ENCODE measurements at regions not wholly inside any gene's neighbourhood (a gene's known extent, or its start where the extent isn't known, plus 50 kb on each side); places are given as distances from the start of the nearest gene placed in this dataset.

- POLR2A ChIA-PET: no interaction called here
- TF ChIP-seq ZNF548 (tag by site-specific recombination; IDR thresholded peaks at IDR 0.05): no peak
- TF ChIP-seq ZSCAN23 (tag by site-specific recombination; IDR thresholded peaks at IDR 0.05): no peak
- no peak for TF ChIP-seq ZNF449 (tag by site-specific recombination; IDR thresholded peaks at IDR 0.05)
- no peak for TF ChIP-seq ZNF335 (tag by site-specific recombination; conservative IDR thresholded peaks at IDR 0.05)
- no peak for TF ChIP-seq ZNF518A (tag by site-specific recombination; conservative IDR thresholded peaks at IDR 0.05; ENCODE audit: low read depth)
- no peak for TF ChIP-seq ZNF558 (tag by site-specific recombination; IDR thresholded peaks at IDR 0.05)
- no peak for TF ChIP-seq ZNF221 (tag by site-specific recombination; IDR thresholded peaks at IDR 0.05; ENCODE audit: borderline replicate concordance)
- no peak for TF ChIP-seq ZNF48 (tag by site-specific recombination; IDR thresholded peaks at IDR 0.05)
- no peak for TF ChIP-seq YY1 (tag by site-specific recombination; IDR thresholded peaks at IDR 0.05)
- TF ChIP-seq ZNF140 (tag by site-specific recombination; IDR thresholded peaks at IDR 0.05): no peak
- TF ChIP-seq ZNF704 (tag by site-specific recombination; IDR thresholded peaks at IDR 0.05): no peak
- Histone ChIP-seq H3K4me3 (ENCODE audit: low read depth, low read length) (no peak overlapping the region), H3K9me3 (ENCODE audit: control insufficient read depth, insufficient read depth, low read depth, low read length) (no peaks in the 10 kb centered on the region), H3K36me3 (ENCODE audit: control insufficient read depth in 2 of 2, insufficient read depth in 1 of 2, low read length in 2 of 2) (no peaks in the 10 kb centered on the region), H3K4me1 (ENCODE audit: control insufficient read depth, insufficient read depth, low read length) (no peaks in the 10 kb centered on the region), H3K27ac (ENCODE audit: extremely low read depth, low read depth, low read length) (no peak overlapping the region)
- CTCF ChIA-PET: interaction anchor here (1.0 kb wide), 1 partner anchor 106 kb away, joined by 3 read pairs; no protein-coding TSS in a partner anchor
These were observed 192.9 kb downstream of the SEC23A start for GRCh38 chr14:38910092-38910491.

- CTCF ChIA-PET: no interaction called here
- H3K4me3 ChIP-seq (ENCODE audit: low read depth, low read length): no peak overlapping the region
- no peak overlapping the region for H3K27ac ChIP-seq (ENCODE audit: extremely low read depth, low read depth, low read length)
- no peaks in the 10 kb centered on the region for H3K4me1 ChIP-seq (ENCODE audit: control insufficient read depth, insufficient read depth, low read length)
- TF ChIP-seq ZFP69B (tag by site-specific recombination; IDR thresholded peaks at IDR 0.05) (no peak), ZSCAN23 (tag by site-specific recombination; IDR thresholded peaks at IDR 0.05) (no peak), ZNF416 (tag by site-specific recombination; IDR thresholded peaks at IDR 0.05) (no peak), KLF8 (tag by site-specific recombination; IDR thresholded peaks at IDR 0.05) (no peak), ZBTB7A (tag by site-specific recombination; IDR thresholded peaks at IDR 0.05; ENCODE audit: low read depth) (no peak), MEIS1 (CRISPR knock-in tag; IDR thresholded peaks at IDR 0.05; ENCODE audit: borderline replicate concordance) (no peak), ZNF654 (tag by site-specific recombination; IDR thresholded peaks at IDR 0.05; ENCODE audit: low read depth) (no peak), ZNF302 (tag by site-specific recombination; IDR thresholded peaks at IDR 0.05; ENCODE audit: low read depth) (no peak), ZNF324 (tag by site-specific recombination; IDR thresholded peaks at IDR 0.05) (no peak), ZNF704 (tag by site-specific recombination; IDR thresholded peaks at IDR 0.05) (no peak), ZNF155 (tag by site-specific recombination; IDR thresholded peaks at IDR 0.05) (no peak), INSM2 (tag by site-specific recombination; IDR thresholded peaks at IDR 0.05) (no peak), ZNF510 (tag by site-specific recombination; IDR thresholded peaks at IDR 0.05; ENCODE audit: insufficient replicate concordance) (no peak), ZNF707 (tag by site-specific recombination; IDR thresholded peaks at IDR 0.05) (no peak), ZNF23 (tag by site-specific recombination; IDR thresholded peaks at IDR 0.05; ENCODE audit: borderline replicate concordance) (no peak)
- POLR2A ChIA-PET: no interaction called here
- H3K36me3 ChIP-seq (ENCODE audit: control insufficient read depth in 2 of 2, insufficient read depth in 1 of 2, low read length in 2 of 2): no peaks in the 10 kb centered on the region
- no peaks in the 10 kb centered on the region for H3K9me3 ChIP-seq (ENCODE audit: control insufficient read depth, insufficient read depth, low read depth, low read length)
These were observed 198.1 kb downstream of the SEC23A start for GRCh38 chr14:38904959-38905358.

Measured in HEK293 (cell line).